Esophagus squamous epithelium (tissue), 5 donors: ENCODE measurements at regions not wholly inside any gene's neighbourhood (a gene's known extent, or its start where the extent isn't known, plus 50 kb on each side); places are given as distances from the start of the nearest gene placed in this dataset.

ENCODE experiments used
- DNase-seq: peaks from one replicate; lab custom pipeline; 2025; lab: John Stamatoyannopoulos, UW
- H3K27ac ChIP-seq, 4 donors: fragments of 200-600 bp; sonication (generic); one replicate each; pipeline ENCODE4 v1.5.1; 2016 to 2019; ENCODE audit warnings: mild to moderate bottlenecking in 1 of 4
- H3K27me3 ChIP-seq, 4 donors: fragments of 200-600 bp; sonication (generic); 1 replicate in 3 of 4; 2 replicates in 1 of 4; pipeline versions ENCODE4 v1.5.1 to v1.6.0; 2017 to 2021; ENCODE audit warnings: antibody characterized with exemption in 1 of 4
- H3K36me3 ChIP-seq, 3 donors: fragments of 200-600 bp; sonication (generic); one replicate each; pipeline ENCODE4 v1.5.1; 2016 to 2019
- H3K4me1 ChIP-seq, 3 donors: fragments of 200-600 bp; sonication (generic); one replicate each; pipeline ENCODE4 v1.5.1; 2017 to 2019
- H3K4me3 ChIP-seq, 4 donors: fragments of 200-600 bp; sonication (generic); 1 replicate in 3 of 4; 2 replicates in 1 of 4; pipeline ENCODE4 v1.5.1; 2016 to 2019; ENCODE audit warnings: mild to moderate bottlenecking in 2 of 4, moderate library complexity in 1 of 4
- H3K9me3 ChIP-seq, 3 donors: fragments of 200-600 bp; sonication (generic); one replicate each; pipeline ENCODE4 v1.5.1; 2016 to 2019
- POLR2A ChIP-seq, 4 donors: fragments of 450-650 bp; IDR thresholded peaks; one replicate each; pipeline ENCODE4 v1.6.1; 2017; ENCODE audit warnings: antibody characterized with exemption in 4 of 4, mild to moderate bottlenecking in 4 of 4, moderate library complexity in 3 of 4
- WGBS, 2 donors: methylation state at CpG; one replicate each; pipeline ENCODE4 v1.1.5; 2018; 5-methylcytosine and 5-hydroxymethylcytosine counted together
- intact Hi-C: fragments of 100-400 bp; cut with DNase I; formaldehyde crosslinking; loops from one replicate; pipeline ENCODE4 v1.15.0; 2022
- TF ChIP-seq, protein P1 (sequence below), 6 experiments: fragments of 450-650 bp in 4 of 6; fragments of 200-600 bp in 2 of 6; sonication (generic) in 2 of 6; IDR thresholded peaks; one replicate each; pipeline ENCODE4 v1.5.1; 2016 to 2019; ENCODE audit warnings: antibody characterized with exemption in 6 of 6, mild to moderate bottlenecking in 4 of 6, moderate library complexity in 4 of 6
- donor health status: DM: yes; HTN: yes; CAD: no.

DNA sequence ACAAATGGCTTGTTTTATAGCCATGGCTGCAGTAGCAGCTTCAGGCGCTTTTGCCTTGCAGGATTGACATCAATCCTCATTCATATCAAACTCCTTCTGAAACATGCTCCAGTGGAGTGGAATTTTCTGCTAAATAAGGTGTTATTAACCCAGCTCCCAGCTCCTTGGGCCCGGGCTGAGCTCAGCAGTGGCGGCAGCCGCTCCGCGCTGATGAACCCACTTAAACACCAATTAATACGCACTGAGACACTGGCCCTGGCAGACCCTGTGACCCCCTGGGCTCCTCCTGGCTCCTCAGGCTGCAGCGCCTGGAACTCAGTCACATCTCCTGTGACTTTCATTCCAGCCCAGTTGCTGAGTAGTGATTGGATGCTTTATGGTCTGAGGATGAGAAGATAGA lies 137.4 kb upstream of the GRIK3 start:
- intact Hi-C loops, result no loop called here
- 84 to 85% methylated on average over 8 of the region's 8 CpGs for WGBS, 2 donors
- peaks cover 0 to 54% (median 0%) of the 10 kb centered on the region in 4 donors for H3K27me3 ChIP-seq
- no peak overlapping the region for H3K27ac ChIP-seq
- H3K4me3 ChIP-seq, result no peak overlapping the region
- H3K36me3 ChIP-seq, result no peaks in the 10 kb centered on the region
- no peaks in the 10 kb centered on the region for H3K9me3 ChIP-seq
- no peaks in the 10 kb centered on the region for H3K4me1 ChIP-seq
- no peak for DNase-seq
- TF ChIP-seq POLR2A (IDR thresholded peaks at IDR 0.05), result no peak
- TF ChIP-seq, protein P1, sequence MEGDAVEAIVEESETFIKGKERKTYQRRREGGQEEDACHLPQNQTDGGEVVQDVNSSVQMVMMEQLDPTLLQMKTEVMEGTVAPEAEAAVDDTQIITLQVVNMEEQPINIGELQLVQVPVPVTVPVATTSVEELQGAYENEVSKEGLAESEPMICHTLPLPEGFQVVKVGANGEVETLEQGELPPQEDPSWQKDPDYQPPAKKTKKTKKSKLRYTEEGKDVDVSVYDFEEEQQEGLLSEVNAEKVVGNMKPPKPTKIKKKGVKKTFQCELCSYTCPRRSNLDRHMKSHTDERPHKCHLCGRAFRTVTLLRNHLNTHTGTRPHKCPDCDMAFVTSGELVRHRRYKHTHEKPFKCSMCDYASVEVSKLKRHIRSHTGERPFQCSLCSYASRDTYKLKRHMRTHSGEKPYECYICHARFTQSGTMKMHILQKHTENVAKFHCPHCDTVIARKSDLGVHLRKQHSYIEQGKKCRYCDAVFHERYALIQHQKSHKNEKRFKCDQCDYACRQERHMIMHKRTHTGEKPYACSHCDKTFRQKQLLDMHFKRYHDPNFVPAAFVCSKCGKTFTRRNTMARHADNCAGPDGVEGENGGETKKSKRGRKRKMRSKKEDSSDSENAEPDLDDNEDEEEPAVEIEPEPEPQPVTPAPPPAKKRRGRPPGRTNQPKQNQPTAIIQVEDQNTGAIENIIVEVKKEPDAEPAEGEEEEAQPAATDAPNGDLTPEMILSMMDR (IDR thresholded peaks at IDR 0.05), result no peak

DNA sequence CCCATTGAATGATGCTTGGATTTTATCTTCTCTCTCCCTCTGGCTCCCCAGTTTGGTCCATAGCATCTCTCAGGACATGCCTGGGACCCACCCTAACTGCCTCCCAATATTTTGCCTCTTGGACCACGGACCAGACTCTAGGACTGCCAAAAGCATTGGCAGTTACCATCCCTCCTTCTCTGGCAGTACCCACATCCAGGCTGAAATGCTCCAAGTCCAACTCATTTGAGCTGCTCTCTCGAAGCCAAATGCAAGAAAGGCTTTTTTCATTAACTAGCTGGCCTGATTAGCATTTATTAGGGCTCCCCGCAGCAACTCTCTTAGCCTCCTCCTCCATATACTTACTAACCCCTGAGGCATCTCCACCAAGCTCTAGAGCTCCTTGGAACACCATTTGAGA lies 140.0 kb upstream of the GRIK3 start:
- peaks cover 0 to 47% (median 0%) of the 10 kb centered on the region in 4 donors for H3K27me3 ChIP-seq
- no peaks in the 10 kb centered on the region for H3K36me3 ChIP-seq
- no peaks in the 10 kb centered on the region for H3K4me1 ChIP-seq
- TF ChIP-seq POLR2A (IDR thresholded peaks at IDR 0.05), result no peak
- TF ChIP-seq, protein P1 (IDR thresholded peaks at IDR 0.05), result no peak
- intact Hi-C loops, result no loop called here
- H3K4me3 ChIP-seq, result no peak overlapping the region
- DNase-seq, result no peak
- 54 to 57% methylated on average over 3 of the region's 3 CpGs for WGBS, 2 donors
- H3K27ac ChIP-seq, result no peak overlapping the region
- no peaks in the 10 kb centered on the region for H3K9me3 ChIP-seq

DNA sequence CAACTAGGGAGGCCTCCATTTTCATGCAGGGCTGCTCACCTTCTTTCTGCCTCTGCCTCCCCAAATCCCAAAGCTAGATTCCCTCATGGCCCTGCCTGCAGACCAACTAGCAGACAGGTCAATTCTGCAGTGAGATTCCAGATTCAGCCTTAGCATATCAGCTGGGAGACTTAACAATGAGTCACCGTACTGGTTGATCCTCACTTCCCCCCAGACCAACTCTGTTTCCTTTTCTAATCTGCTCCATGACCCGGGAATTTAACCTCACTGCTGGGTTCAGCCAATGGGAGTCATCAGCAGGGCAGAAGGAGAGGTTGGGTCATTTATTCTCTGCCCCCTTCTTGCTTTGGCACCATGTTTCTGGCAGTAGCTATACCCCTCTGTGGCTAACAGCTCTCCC lies 140.6 kb upstream of the GRIK3 start:
- no peak for TF ChIP-seq POLR2A (IDR thresholded peaks at IDR 0.05)
- TF ChIP-seq, protein P1 (IDR thresholded peaks at IDR 0.05), result no peak
- 6 to 46% methylated on average over 2 of the region's 2 CpGs for WGBS, 2 donors
- no peak overlapping the region for H3K27ac ChIP-seq
- H3K9me3 ChIP-seq, result no peaks in the 10 kb centered on the region
- no peak for DNase-seq
- intact Hi-C loops, result no loop called here
- no peak overlapping the region for H3K4me3 ChIP-seq
- H3K4me1 ChIP-seq, result no peaks in the 10 kb centered on the region
- no peaks in the 10 kb centered on the region for H3K36me3 ChIP-seq
- H3K27me3 ChIP-seq, result peaks cover 0 to 47% (median 0%) of the 10 kb centered on the region in 4 donors

DNA sequence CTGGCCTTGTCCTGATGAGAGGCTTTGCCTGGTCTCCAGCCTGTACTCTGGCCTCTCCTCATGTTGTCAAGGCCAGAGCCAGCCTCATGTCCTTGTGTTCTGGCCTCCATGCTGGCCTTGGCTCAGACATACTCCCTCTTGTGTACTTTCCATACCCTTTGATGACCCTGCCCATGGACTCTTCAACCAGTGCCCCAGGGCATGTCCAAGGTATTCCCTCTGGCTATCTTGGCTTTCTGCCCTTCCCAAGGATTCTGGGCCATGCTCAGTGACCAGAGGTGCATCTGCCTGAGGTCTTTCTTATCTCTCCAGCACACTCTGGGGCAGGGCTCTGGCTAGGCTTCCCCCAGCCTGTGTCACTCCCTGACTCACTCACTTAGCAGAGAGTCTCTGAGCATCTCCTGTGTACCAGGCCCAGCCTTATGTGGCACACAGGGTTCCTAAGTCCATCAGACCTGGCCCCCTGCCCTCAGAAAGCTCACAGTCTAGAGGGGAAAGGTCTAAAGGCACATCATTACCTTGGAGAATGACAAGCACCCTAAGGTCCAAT lies 141.4 kb upstream of the GRIK3 start:
- Histone ChIP-seq H3K27me3 (peaks cover 0 to 47% (median 0%) of the 10 kb centered on the region in 4 donors), H3K36me3 (no peaks in the 10 kb centered on the region), H3K4me3 (no peak overlapping the region), H3K4me1 (no peaks in the 10 kb centered on the region), H3K27ac (no peak overlapping the region), H3K9me3 (no peaks in the 10 kb centered on the region)
- intact Hi-C loops, result no loop called here
- TF ChIP-seq POLR2A (IDR thresholded peaks at IDR 0.05), result no peak
- TF ChIP-seq, protein P1 (IDR thresholded peaks at IDR 0.05), result no peak
- no peak for DNase-seq

DNA sequence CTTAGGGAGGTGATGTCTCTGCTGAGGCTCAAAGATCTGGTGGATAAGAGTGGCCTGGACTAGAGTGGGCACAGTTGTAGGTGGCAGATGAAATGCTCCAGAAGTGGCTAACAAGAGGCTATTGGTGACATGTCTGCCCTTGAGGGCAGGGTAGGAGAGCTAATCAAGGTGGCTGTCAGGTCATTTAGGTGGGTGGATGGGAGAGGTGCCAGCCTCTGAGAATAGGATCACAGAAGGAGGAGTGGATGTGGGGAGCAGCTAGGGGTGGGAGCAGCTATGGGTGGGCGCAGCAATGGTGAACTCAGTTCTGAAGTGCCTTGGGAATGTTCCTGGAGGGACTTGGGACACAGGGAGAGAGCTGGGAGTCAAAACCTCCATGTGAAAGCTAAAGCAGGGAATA lies 142.0 kb upstream of the GRIK3 start:
- Histone ChIP-seq H3K4me3 (no peak overlapping the region), H3K27me3 (peaks cover 0 to 47% (median 0%) of the 10 kb centered on the region in 4 donors), H3K27ac (no peak overlapping the region), H3K9me3 (no peaks in the 10 kb centered on the region), H3K36me3 (no peaks in the 10 kb centered on the region), H3K4me1 (no peaks in the 10 kb centered on the region)
- intact Hi-C loops, result no loop called here
- TF ChIP-seq, protein P1 (IDR thresholded peaks at IDR 0.05), result no peak
- TF ChIP-seq POLR2A (IDR thresholded peaks at IDR 0.05), result no peak
- DNase-seq, result no peak
- 60 to 82% methylated on average over 1 of the region's 1 CpG for WGBS, 2 donors
